SK-N-SH (cell line): ENCODE measurements at regions not wholly inside any gene's neighbourhood (a gene's known extent, or its start where the extent isn't known, plus 50 kb on each side); places are given as distances from the start of the nearest gene placed in this dataset.

ENCODE experiments used
- CTCF ChIA-PET: fragments of 300-600, 350-600 bp; formaldehyde crosslinking; extraction: SDS; loops from one replicate; lab custom pipeline; 2021; lab: Yijun Ruan, JAX
- POLR2A ChIA-PET: fragments of 350-600 bp; sonication (Branson Sonifier 250); formaldehyde crosslinking; extraction: SDS; loops from one replicate; lab custom pipeline; 2020; ENCODE audit warnings: antibody characterized with exemption, inconsistent platforms; lab: Yijun Ruan, JAX
- DNase-seq: peaks from one replicate; pipeline ENCODE4 v3.0.0; 2012
- H2AFZ ChIP-seq: fragments of 200-600 bp; sonication (generic); 2 replicates; pipeline ENCODE4 v1.8.1; 2016; ENCODE audit warnings: antibody characterized with exemption, mild to moderate bottlenecking, low read depth
- H3F3A ChIP-seq: fragments of 200-600 bp; sonication (generic); replicated peaks from 2 replicates; pipeline ENCODE3; 2016; ENCODE audit warnings: antibody characterized with exemption, mild to moderate bottlenecking; ENCODE audit not compliant: insufficient read depth
- H3K27ac ChIP-seq, 2 experiments: fragments of 200-500 bp in 1 of 2; fragments of 200-600 bp in 1 of 2; sonication (Bioruptor generic) in 1 of 2; sonication (generic), shearing (Covaris generic) in 1 of 2; 2 replicates each; pipeline versions ENCODE4 v1.5.1 to v1.6.1; 2014 to 2016; ENCODE audit warnings: low read depth in 2 of 2, inconsistent platforms in 1 of 2, low read length in 1 of 2, mild to moderate bottlenecking in 1 of 2, mixed read lengths in 1 of 2
- H3K27me3 ChIP-seq: fragments of 200-600 bp; sonication (generic), shearing (Covaris generic); 2 replicates; pipeline ENCODE4 v1.6.1; 2016; ENCODE audit warnings: mixed run types; ENCODE audit not compliant: insufficient read depth
- H3K36me3 ChIP-seq, 2 experiments: fragments of 200-500 bp in 1 of 2; fragments of 200-600 bp in 1 of 2; sonication (Bioruptor generic) in 1 of 2; sonication (generic) in 1 of 2; replicated peaks in 1 of 2; 2 replicates each; pipeline versions ENCODE3 to v1.5.1; 2014 to 2016; ENCODE audit warnings: low read length in 1 of 2, mild to moderate bottlenecking in 1 of 2; ENCODE audit not compliant: insufficient read depth in 2 of 2, control insufficient read depth in 1 of 2
- H3K4me1 ChIP-seq, 2 experiments: fragments of 200-500 bp in 1 of 2; fragments of 200-600 bp in 1 of 2; sonication (Bioruptor generic) in 1 of 2; sonication (generic), shearing (Covaris generic) in 1 of 2; 2 replicates each; pipeline versions ENCODE4 v1.5.1 to v1.6.1; 2014 to 2016; ENCODE audit warnings: low read depth in 1 of 2, low read length in 1 of 2, mixed run types in 1 of 2; ENCODE audit not compliant: insufficient read depth in 2 of 2, control insufficient read depth in 1 of 2
- H3K4me2 ChIP-seq: fragments of 200-600 bp; sonication (generic), shearing (Covaris generic); 2 replicates; pipeline ENCODE4 v1.6.1; 2017; ENCODE audit warnings: mixed run types
- H3K4me3 ChIP-seq, 2 experiments: fragments of 200-500 bp in 1 of 2; fragments of 200-600 bp in 1 of 2; sonication (Bioruptor generic) in 1 of 2; sonication (generic), shearing (Covaris generic) in 1 of 2; 2 replicates each; pipeline versions ENCODE4 v1.5.1 to v1.8.1; 2014 to 2016; ENCODE audit warnings: low read depth in 2 of 2, inconsistent platforms in 1 of 2, low read length in 1 of 2, mild to moderate bottlenecking in 1 of 2, mixed read lengths in 1 of 2, moderate library complexity in 1 of 2
- H3K79me2 ChIP-seq: fragments of 200-600 bp; sonication (generic); 2 replicates; pipeline ENCODE4 v1.8.1; 2017; ENCODE audit warnings: mild to moderate bottlenecking; ENCODE audit not compliant: insufficient read depth
- H3K9ac ChIP-seq: fragments of 200-600 bp; sonication (generic); 2 replicates; pipeline ENCODE4 v1.6.1; 2017; ENCODE audit warnings: mixed run types
- H3K9me2 ChIP-seq: fragments of 200-600 bp; sonication (generic); 2 replicates; pipeline ENCODE4 v1.6.1; 2017; ENCODE audit warnings: mixed run types
- H3K9me3 ChIP-seq: fragments of 200-600 bp; sonication (generic); 2 replicates; pipeline ENCODE4 v1.6.1; 2017; ENCODE audit warnings: mixed run types, mild to moderate bottlenecking, moderate library complexity
- H4K20me1 ChIP-seq: fragments of 200-600 bp; sonication (generic); 2 replicates; pipeline ENCODE4 v1.6.1; 2017; ENCODE audit warnings: mild to moderate bottlenecking, mixed run types; ENCODE audit not compliant: insufficient read depth
- GATA2 ChIP-seq: sonication (generic); formaldehyde crosslinking; IDR thresholded peaks from 2 replicates; pipeline ENCODE4 v1.5.0; 2020; ENCODE audit warnings: mild to moderate bottlenecking, missing genetic modification reagents
- IRF3 ChIP-seq: fragments of 150-350 bp; IDR thresholded peaks from 2 replicates; pipeline ENCODE4 v1.6.1; 2016; ENCODE audit warnings: mild to moderate bottlenecking, low read depth, low read length
- POLR2AphosphoS5 ChIP-seq: IDR thresholded peaks from 2 replicates; pipeline ENCODE4 v1.6.1; 2012; ENCODE audit warnings: low read depth, low read length
- RAD21 ChIP-seq: IDR thresholded peaks from 2 replicates; pipeline ENCODE4 v1.6.1; 2012; ENCODE audit warnings: mild to moderate bottlenecking, low read length
- RCOR1 ChIP-seq: fragments of 150-350 bp; IDR thresholded peaks from 2 replicates; pipeline ENCODE4 v1.6.1; 2017; ENCODE audit warnings: antibody characterized with exemption, low read length
- REST ChIP-seq: IDR thresholded peaks from 2 replicates; pipeline ENCODE4 v1.6.1; 2012; ENCODE audit warnings: mild to moderate bottlenecking, low read depth, low read length, moderate library complexity
- RFX5 ChIP-seq: IDR thresholded peaks from 2 replicates; pipeline ENCODE4 v1.6.1; 2012; ENCODE audit warnings: mild to moderate bottlenecking, improper control_type of control experiment, low read length
- ZBTB33 ChIP-seq: IDR thresholded peaks from 2 replicates; pipeline ENCODE4 v1.4.0; 2012; ENCODE audit warnings: low read depth, borderline replicate concordance
- WGBS: methylation state at CpG from one replicate; pipeline ENCODE4 v1.1.6; 2017; ENCODE audit warnings: low lambda C conversion rate; 5-methylcytosine and 5-hydroxymethylcytosine counted together

- CTCF ChIA-PET = no interaction called here
Observed at GRCh38 chr10:108597031-108597430, 1326.3 kb downstream of the XPNPEP1 start.

More at GRCh38 chr10:108597031-108597430, 1326.3 kb downstream of the XPNPEP1 start:
- Histone ChIP-seq H3K9me2 (no peaks in the 10 kb centered on the region), H3K79me2 (no peaks in the 10 kb centered on the region), H3K4me3 (no peak overlapping the region), H3K9ac (no peak overlapping the region), H3K27me3 (no peaks in the 10 kb centered on the region), H3K4me1 (peaks cover 6 to 7% of the 10 kb centered on the region in 2 experiments; a peak in 3 of 4 replicates), H3K4me2 (no peak overlapping the region), H3K9me3 (no peaks in the 10 kb centered on the region), H3K27ac (no peak overlapping the region), H3F3A (no peaks in the 10 kb centered on the region), H2AFZ (no peak overlapping the region), H3K36me3 (no peaks in the 10 kb centered on the region), H4K20me1 (no peaks in the 10 kb centered on the region)
- POLR2A ChIA-PET = no interaction called here
- 70% methylated on average over 6 of the region's 6 CpGs for WGBS
- DNase-seq = no peak
- no peak for TF ChIP-seq RCOR1
- no peak for TF ChIP-seq POLR2AphosphoS5
- no peak for TF ChIP-seq ZBTB33
- TF ChIP-seq IRF3 = no peak
- no peak for TF ChIP-seq RFX5
- no peak for TF ChIP-seq RAD21
- TF ChIP-seq REST = no peak
- no peak for TF ChIP-seq GATA2 (CRISPR knock-in tag)
